ENCODE measurements at regions not wholly inside any gene's neighbourhood (a gene's known extent, or its start where the extent isn't known, plus 50 kb on each side); places are given as distances from the start of the nearest gene placed in this dataset.

GRCh38 chr2:172334988-172335387 lies 92.4 kb upstream of the ITGA6 start:
- Histone ChIP-seq H3K9me3 (no peaks in the 10 kb centered on the region), H3K27ac (no peak overlapping the region), H3K27me3 (no peaks in the 10 kb centered on the region), H3K4me3 (no peak overlapping the region), H3K36me3 (no peaks in the 10 kb centered on the region), H3K4me1 (peaks cover 0 to 8% (median 1%) of the 10 kb centered on the region in 4 donors)
- no peak for TF ChIP-seq CTCF (IDR thresholded peaks at IDR 0.05)
- no peak for DNase-seq
- intact Hi-C loops (cut with DNase I; ENCODE audit: low total_unique reads): no loop called here

GRCh38 chr2:172335736-172336135 lies 91.7 kb upstream of the ITGA6 start:
- no peak for DNase-seq
- intact Hi-C loops (cut with DNase I; ENCODE audit: low total_unique reads): no loop called here
- Histone ChIP-seq H3K9me3 (no peaks in the 10 kb centered on the region), H3K4me3 (no peak overlapping the region), H3K27ac (no peak overlapping the region), H3K4me1 (peaks cover 0 to 8% (median 3%) of the 10 kb centered on the region in 4 donors), H3K36me3 (no peaks in the 10 kb centered on the region), H3K27me3 (no peaks in the 10 kb centered on the region)
- no peak for TF ChIP-seq CTCF (IDR thresholded peaks at IDR 0.05)

GRCh38 chr2:172336681-172337080 lies 90.7 kb upstream of the ITGA6 start:
- Histone ChIP-seq H3K36me3 (no peaks in the 10 kb centered on the region), H3K4me1 (peaks cover 0 to 8% (median 3%) of the 10 kb centered on the region in 4 donors), H3K9me3 (no peaks in the 10 kb centered on the region), H3K27me3 (no peaks in the 10 kb centered on the region), H3K4me3 (no peak overlapping the region), H3K27ac (no peak overlapping the region)
- no peak for DNase-seq
- intact Hi-C loops (cut with DNase I; ENCODE audit: low total_unique reads): no loop called here
- no peak for TF ChIP-seq CTCF (IDR thresholded peaks at IDR 0.05)

GRCh38 chr2:172339371-172340010 lies 87.9 kb upstream of the ITGA6 start:
- intact Hi-C loops (cut with DNase I; ENCODE audit: low total_unique reads): no loop called here
- H3K36me3 ChIP-seq: no peaks in the 10 kb centered on the region
- peaks cover 0 to 8% (median 3%) of the 10 kb centered on the region in 4 donors for H3K4me1 ChIP-seq
- H3K27ac ChIP-seq: no peak overlapping the region
- H3K27me3 ChIP-seq: no peaks in the 10 kb centered on the region
- no peak for TF ChIP-seq CTCF (IDR thresholded peaks at IDR 0.05)
- H3K9me3 ChIP-seq: peaks cover 0 to 6% (median 4%) of the 10 kb centered on the region in 3 donors
- H3K4me3 ChIP-seq: peak overlapping the region in 1 of 2 donors; percentile 7
- no peak for DNase-seq

GRCh38 chr2:172340394-172340793 lies 87.0 kb upstream of the ITGA6 start:
- intact Hi-C loops (cut with DNase I; ENCODE audit: low total_unique reads): no loop called here
- Histone ChIP-seq H3K27me3 (no peaks in the 10 kb centered on the region), H3K27ac (no peak overlapping the region), H3K9me3 (peaks cover 0 to 8% (median 6%) of the 10 kb centered on the region in 3 donors), H3K4me1 (peaks cover 0 to 8% (median 3%) of the 10 kb centered on the region in 4 donors), H3K36me3 (no peaks in the 10 kb centered on the region), H3K4me3 (no peak overlapping the region)
- DNase-seq: no peak
- TF ChIP-seq CTCF (IDR thresholded peaks at IDR 0.05): no peak

Measured in tibial artery (tissue), 4 donors.